IMR-90 (cell line): ENCODE measurements at regions not wholly inside any gene's neighbourhood (a gene's known extent, or its start where the extent isn't known, plus 50 kb on each side); places are given as distances from the start of the nearest gene placed in this dataset.

Experiments
- ATAC-seq: fragments of 200-7000 bp; cut with Tn5 transposase; 2 replicates; pipeline ENCODE4 v1.9.1; 2020; ENCODE audit warnings: low read depth, mild to moderate bottlenecking, moderate library complexity
- BruUV-seq: library from RNA; stranded (reverse); fragments of 400-500 nt; replicated peaks from 2 replicates; lab custom pipeline; 2021; lab: Mats Ljungman, UMichigan
- CTCF ChIA-PET: fragments of 300-600 bp; formaldehyde crosslinking; extraction: SDS; loops from one replicate; lab custom pipeline; 2021; ENCODE audit warnings: antibody characterized with exemption; lab: Yijun Ruan, JAX
- POLR2A ChIA-PET: fragments of 300-600 bp; sonication (Branson Sonifier 250); formaldehyde crosslinking; loops from one replicate; lab custom pipeline; 2022; ENCODE audit warnings: antibody characterized with exemption; ENCODE audit not compliant: unreplicated experiment; lab: Charles Lee
- DNase-seq: peaks from one replicate; pipeline ENCODE4 v3.0.0; 2013
- H2AFZ ChIP-seq: replicated peaks from 2 replicates; pipeline ENCODE3; 2013; ENCODE audit warnings: low read length, mild to moderate bottlenecking; ENCODE audit not compliant: poor library complexity
- H2AK5ac ChIP-seq: 2 replicates; pipeline ENCODE4 v1.6.1; 2013; ENCODE audit warnings: low read depth, low read length, inconsistent platforms
- H2AK9ac ChIP-seq: replicated peaks from 2 replicates; pipeline ENCODE3; 2013; ENCODE audit warnings: mild to moderate bottlenecking, low read depth, low read length, moderate library complexity; ENCODE audit not compliant: poor library complexity
- H2BK120ac ChIP-seq: 2 replicates; pipeline ENCODE4 v1.6.1; 2013; ENCODE audit warnings: low read depth, low read length, inconsistent platforms
- H2BK15ac ChIP-seq: 3 replicates; pipeline ENCODE4 v1.6.1; 2013; ENCODE audit warnings: low read depth, low read length, inconsistent platforms
- H2BK20ac ChIP-seq: 2 replicates; pipeline ENCODE4 v1.6.1; 2013; ENCODE audit warnings: low read depth, mild to moderate bottlenecking, inconsistent platforms, low read length, moderate library complexity
- H2BK5ac ChIP-seq: 2 replicates; pipeline ENCODE4 v1.6.1; 2013; ENCODE audit warnings: mild to moderate bottlenecking, low read depth, low read length, inconsistent platforms; ENCODE audit not compliant: poor library complexity, severe bottlenecking
- H3K14ac ChIP-seq: replicated peaks from 2 replicates; pipeline ENCODE4 v1.6.1; 2013; ENCODE audit warnings: low read depth, low read length, inconsistent platforms
- H3K18ac ChIP-seq: 2 replicates; pipeline ENCODE4 v1.6.1; 2013; ENCODE audit warnings: low read depth, low read length, control low read depth
- H3K23ac ChIP-seq: 2 replicates; pipeline ENCODE4 v1.6.1; 2013; ENCODE audit warnings: low read depth, low read length, inconsistent platforms
- H3K27ac ChIP-seq: 2 replicates; pipeline ENCODE4 v1.5.1; 2013; ENCODE audit warnings: mild to moderate bottlenecking, control low read depth, low read length; ENCODE audit not compliant: insufficient read depth
- H3K27me3 ChIP-seq: 2 replicates; pipeline ENCODE4 v1.6.1; 2013; ENCODE audit warnings: low read length; ENCODE audit not compliant: control insufficient read depth, insufficient read depth
- H3K36me3 ChIP-seq: 2 replicates; pipeline ENCODE4 v1.6.1; 2013; ENCODE audit warnings: low read length, mixed read lengths; ENCODE audit not compliant: control insufficient read depth, insufficient read depth
- H3K4ac ChIP-seq: 2 replicates; pipeline ENCODE4 v1.6.1; 2013; ENCODE audit warnings: low read depth, low read length, inconsistent platforms
- H3K4me1 ChIP-seq: 2 replicates; pipeline ENCODE4 v1.6.1; 2013; ENCODE audit warnings: low read length, mixed read lengths; ENCODE audit not compliant: control insufficient read depth, insufficient read depth
- H3K4me2 ChIP-seq: 2 replicates; pipeline ENCODE4 v1.6.1; 2013; ENCODE audit warnings: low read depth, mild to moderate bottlenecking, control low read depth, low read length, moderate library complexity
- H3K4me3 ChIP-seq: 2 replicates; pipeline ENCODE4 v1.5.1; 2013; ENCODE audit warnings: low read depth, mild to moderate bottlenecking, control low read depth, low read length, moderate library complexity; ENCODE audit not compliant: insufficient read depth
- H3K56ac ChIP-seq: 2 replicates; pipeline ENCODE4 v1.6.1; 2013; ENCODE audit warnings: low read length, inconsistent platforms; ENCODE audit not compliant: insufficient read depth; ENCODE audit errors: extremely low read depth
- H3K79me1 ChIP-seq, 2 experiments: 2 replicates each; pipeline ENCODE4 v1.6.1; 2013; ENCODE audit warnings: low read length in 2 of 2, inconsistent platforms in 1 of 2, low read depth in 1 of 2
- H3K9ac ChIP-seq: 2 replicates; pipeline ENCODE4 v1.6.1; 2013; ENCODE audit warnings: low read depth, low read length, control low read depth
- H3K9me1 ChIP-seq: 2 replicates; pipeline ENCODE4 v1.6.1; 2013; ENCODE audit warnings: low read length, inconsistent platforms; ENCODE audit not compliant: insufficient read depth
- H3K9me3 ChIP-seq: 2 replicates; pipeline ENCODE4 v1.6.1; 2013; ENCODE audit warnings: low read length; ENCODE audit not compliant: control insufficient read depth, insufficient read depth
- H4K20me1 ChIP-seq: 2 replicates; pipeline ENCODE4 v1.6.1; 2013; ENCODE audit warnings: low read length, inconsistent platforms; ENCODE audit not compliant: insufficient read depth
- H4K5ac ChIP-seq: 2 replicates; pipeline ENCODE4 v1.6.1; 2013; ENCODE audit warnings: mild to moderate bottlenecking, low read depth, low read length, control low read depth
- H4K8ac ChIP-seq, 2 experiments: 2 replicates each; pipeline ENCODE4 v1.6.1; 2013; ENCODE audit warnings: low read depth in 2 of 2, low read length in 2 of 2, control low read depth in 1 of 2, inconsistent platforms in 1 of 2
- H4K91ac ChIP-seq: 2 replicates; pipeline ENCODE4 v1.6.1; 2013; ENCODE audit warnings: low read depth, low read length, inconsistent platforms; ENCODE audit not compliant: insufficient read depth
- BHLHE40 ChIP-seq: fragments of 150-350 bp; IDR thresholded peaks from 2 replicates; pipeline ENCODE4 v1.6.1; 2016; ENCODE audit warnings: mild to moderate bottlenecking, low read depth, low read length
- CEBPB ChIP-seq: IDR thresholded peaks from 2 replicates; pipeline ENCODE4 v1.6.1; 2012; ENCODE audit warnings: low read depth, low read length, improper control_type of control experiment
- FOS ChIP-seq: fragments of 150-350 bp; IDR thresholded peaks from 2 replicates; pipeline ENCODE4 v1.6.1; 2016; ENCODE audit warnings: low read depth, low read length
- MAFK ChIP-seq: IDR thresholded peaks from 2 replicates; pipeline ENCODE4 v1.6.1; 2012; ENCODE audit warnings: low read depth, low read length, improper control_type of control experiment
- MAZ ChIP-seq: IDR thresholded peaks from 2 replicates; pipeline ENCODE4 v1.6.1; 2012; ENCODE audit warnings: low read depth, mild to moderate bottlenecking, low read length, improper control_type of control experiment, moderate library complexity, borderline replicate concordance
- MXI1 ChIP-seq: IDR thresholded peaks from 2 replicates; pipeline ENCODE4 v1.6.1; 2012; ENCODE audit warnings: low read depth, mild to moderate bottlenecking, low read length, moderate library complexity, borderline replicate concordance
- NFE2L2 ChIP-seq: fragments of 150-350 bp; IDR thresholded peaks from 2 replicates; pipeline ENCODE4 v1.6.1; 2016; ENCODE audit warnings: low read depth, mild to moderate bottlenecking, low read length
- POLR2A ChIP-seq: IDR thresholded peaks from 2 replicates; pipeline ENCODE4 v1.6.1; 2012; ENCODE audit warnings: mild to moderate bottlenecking, low read depth, low read length
- RAD21 ChIP-seq: IDR thresholded peaks from 2 replicates; pipeline ENCODE4 v1.6.1; 2012; ENCODE audit warnings: low read length, improper control_type of control experiment
- RCOR1 ChIP-seq: IDR thresholded peaks from 2 replicates; pipeline ENCODE4 v1.6.1; 2012; ENCODE audit warnings: mild to moderate bottlenecking, low read length, improper control_type of control experiment; ENCODE audit not compliant: insufficient replicate concordance
- RFX5 ChIP-seq: IDR thresholded peaks from 2 replicates; pipeline ENCODE4 v1.8.0; 2012; ENCODE audit warnings: low read depth, mild to moderate bottlenecking, low read length, moderate library complexity
- SMC3 ChIP-seq: fragments of 150-350 bp; IDR thresholded peaks from 2 replicates; pipeline ENCODE4 v1.6.1; 2016; ENCODE audit warnings: low read depth, mild to moderate bottlenecking, antibody characterized with exemption, low read length, moderate library complexity
- WGBS, 2 experiments: methylation state at CpG; one replicate each; pipeline versions ENCODE4 v1.1.5 to v1.1.7; 2013; ENCODE audit warnings: missing lambda C conversion rate in 2 of 2; ENCODE audit not compliant: insufficient read length in 1 of 2; ENCODE audit errors: extremely low coverage in 2 of 2; 5-methylcytosine and 5-hydroxymethylcytosine counted together
- dilution Hi-C: fragments of 300-500 bp; cut with HindIII; formaldehyde crosslinking; loops from one replicate; pipeline ENCODE4 v1.14.3; 2018; ENCODE audit warnings: low sequenced_read_pairs; ENCODE audit not compliant: unreplicated experiment
- in situ Hi-C: fragments of 300-500 bp; cut with MboI; formaldehyde crosslinking; loops from 3 replicates; pipeline ENCODE4 v1.14.3; 2019; ENCODE audit warnings: low sequenced_read_pairs, inconsistent platforms, mixed read lengths
- intact Hi-C: fragments of 100-400 bp; cut with micrococcal nuclease; formaldehyde crosslinking; loops from 2 replicates; pipeline ENCODE4 v1.10.0; 2022
- TF ChIP-seq, protein P1 (sequence below): fragments of 150-350 bp; IDR thresholded peaks from 2 replicates; pipeline ENCODE4 v1.6.1; 2016; ENCODE audit warnings: low read depth, mild to moderate bottlenecking, low read length, moderate library complexity, borderline replicate concordance
- TF ChIP-seq, protein P2 (sequence below): conservative IDR thresholded peaks from 2 replicates; pipeline ENCODE4 v1.5.1; 2012; ENCODE audit warnings: mild to moderate bottlenecking, low read depth, low read length, improper control_type of control experiment

DNA sequence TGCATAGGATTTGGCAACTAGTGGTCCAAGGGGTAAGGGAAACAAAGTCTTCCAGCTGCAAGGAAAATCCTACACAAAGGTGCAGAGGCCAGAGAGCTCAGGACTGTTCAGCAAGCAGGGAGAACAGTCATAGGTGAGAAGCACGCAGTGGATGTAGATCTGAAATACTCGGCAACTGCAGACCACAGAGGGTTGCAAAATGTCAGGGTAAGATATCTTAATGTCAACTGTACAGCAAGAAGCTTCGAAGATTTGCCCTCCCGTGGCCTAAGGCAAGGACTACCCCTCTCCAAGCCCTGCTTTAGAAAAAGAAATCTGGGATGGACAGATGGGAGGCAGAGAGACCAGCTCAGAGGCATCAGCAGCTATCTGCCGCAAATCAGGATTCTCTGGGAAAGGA lies 153.4 kb upstream of the IRF2BP2 start:
- Histone ChIP-seq H3K9me1 (no peaks in the 10 kb centered on the region), H4K5ac (no peak overlapping the region), H3K36me3 (no peaks in the 10 kb centered on the region), H2AK5ac (peak overlapping the region; percentile 69; the same call in 1 of the 2 replicates), H2BK120ac (peak overlapping the region; percentile 2; the same call in 1 of the 2 replicates), H3K79me1 (no peaks in the 10 kb centered on the region), H3K9me3 (no peaks in the 10 kb centered on the region), H3K4ac (no peak overlapping the region; the same call in 1 of the 2 replicates), H3K27ac (no peak overlapping the region), H2AK9ac (no peak overlapping the region), H3K56ac (no peak overlapping the region), H3K18ac (no peak overlapping the region), H4K8ac (no peak overlapping the region), H2BK15ac (no peak overlapping the region), H2BK5ac (no peak overlapping the region), H4K91ac (no peak overlapping the region), H3K27me3 (no peaks in the 10 kb centered on the region; the same call in 1 of the 2 replicates), H2AFZ (no peak overlapping the region), H3K4me2 (no peak overlapping the region), H3K14ac (0 out of 2 replicates have a peak overlapping the region, but pooled peaks have one; percentile 45), H3K4me3 (no peak overlapping the region), H3K9ac (no peak overlapping the region), H4K20me1 (no peaks in the 10 kb centered on the region), H3K4me1 (peaks cover 4% of the 10 kb centered on the region), H3K23ac (no peak overlapping the region), H2BK20ac (no peak overlapping the region)
- intact Hi-C loops (no loop called here), dilution Hi-C loops (no loop called here), in situ Hi-C loops (no loop called here)
- no peak for ATAC-seq
- no peak for DNase-seq
- TF ChIP-seq FOS (no peak), CEBPB (no peak), MXI1 (no peak), POLR2A (no peak), MAZ (no peak), RCOR1 (no peak), RAD21 (no peak), MAFK (no peak), NFE2L2 (no peak), BHLHE40 (no peak), RFX5 (no peak), SMC3 (no peak)
- TF ChIP-seq, protein P1, sequence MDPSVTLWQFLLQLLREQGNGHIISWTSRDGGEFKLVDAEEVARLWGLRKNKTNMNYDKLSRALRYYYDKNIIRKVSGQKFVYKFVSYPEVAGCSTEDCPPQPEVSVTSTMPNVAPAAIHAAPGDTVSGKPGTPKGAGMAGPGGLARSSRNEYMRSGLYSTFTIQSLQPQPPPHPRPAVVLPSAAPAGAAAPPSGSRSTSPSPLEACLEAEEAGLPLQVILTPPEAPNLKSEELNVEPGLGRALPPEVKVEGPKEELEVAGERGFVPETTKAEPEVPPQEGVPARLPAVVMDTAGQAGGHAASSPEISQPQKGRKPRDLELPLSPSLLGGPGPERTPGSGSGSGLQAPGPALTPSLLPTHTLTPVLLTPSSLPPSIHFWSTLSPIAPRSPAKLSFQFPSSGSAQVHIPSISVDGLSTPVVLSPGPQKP: no peak
- TF ChIP-seq, protein P2, sequence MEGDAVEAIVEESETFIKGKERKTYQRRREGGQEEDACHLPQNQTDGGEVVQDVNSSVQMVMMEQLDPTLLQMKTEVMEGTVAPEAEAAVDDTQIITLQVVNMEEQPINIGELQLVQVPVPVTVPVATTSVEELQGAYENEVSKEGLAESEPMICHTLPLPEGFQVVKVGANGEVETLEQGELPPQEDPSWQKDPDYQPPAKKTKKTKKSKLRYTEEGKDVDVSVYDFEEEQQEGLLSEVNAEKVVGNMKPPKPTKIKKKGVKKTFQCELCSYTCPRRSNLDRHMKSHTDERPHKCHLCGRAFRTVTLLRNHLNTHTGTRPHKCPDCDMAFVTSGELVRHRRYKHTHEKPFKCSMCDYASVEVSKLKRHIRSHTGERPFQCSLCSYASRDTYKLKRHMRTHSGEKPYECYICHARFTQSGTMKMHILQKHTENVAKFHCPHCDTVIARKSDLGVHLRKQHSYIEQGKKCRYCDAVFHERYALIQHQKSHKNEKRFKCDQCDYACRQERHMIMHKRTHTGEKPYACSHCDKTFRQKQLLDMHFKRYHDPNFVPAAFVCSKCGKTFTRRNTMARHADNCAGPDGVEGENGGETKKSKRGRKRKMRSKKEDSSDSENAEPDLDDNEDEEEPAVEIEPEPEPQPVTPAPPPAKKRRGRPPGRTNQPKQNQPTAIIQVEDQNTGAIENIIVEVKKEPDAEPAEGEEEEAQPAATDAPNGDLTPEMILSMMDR: no peak
- CTCF ChIA-PET: no interaction called here
- BruUV-seq: no TSS peak
- POLR2A ChIA-PET: no interaction called here
- 90% methylated on average over 2 of the region's 5 CpGs; no CpG with 5 or more reads in 1 of the 2 experiments for WGBS, 2 experiments
